ENCODE measurements at regions not wholly inside any gene's neighbourhood (a gene's known extent, or its start where the extent isn't known, plus 50 kb on each side); places are given as distances from the start of the nearest gene placed in this dataset.

DNA sequence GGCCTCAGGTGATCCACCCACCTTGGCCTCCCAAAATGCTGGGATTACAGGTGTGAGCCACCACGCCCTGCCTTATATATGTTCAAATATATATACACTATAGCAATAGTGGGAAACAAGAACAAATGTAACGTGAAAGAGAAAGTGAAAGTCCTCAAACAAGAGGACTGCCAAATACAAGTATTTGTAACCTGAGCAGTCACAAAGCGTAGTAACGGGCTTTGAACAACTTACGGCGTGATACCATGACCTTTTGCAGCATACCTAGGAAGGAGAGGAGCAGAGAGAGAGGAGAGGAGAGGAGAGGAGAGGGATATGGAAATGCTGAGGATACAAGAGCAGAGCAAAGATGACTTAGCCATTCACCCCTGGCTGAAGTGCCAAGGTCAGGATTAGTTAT is 113.8 kb upstream of the RGPD4 start:
- TF ChIP-seq, protein P1, sequence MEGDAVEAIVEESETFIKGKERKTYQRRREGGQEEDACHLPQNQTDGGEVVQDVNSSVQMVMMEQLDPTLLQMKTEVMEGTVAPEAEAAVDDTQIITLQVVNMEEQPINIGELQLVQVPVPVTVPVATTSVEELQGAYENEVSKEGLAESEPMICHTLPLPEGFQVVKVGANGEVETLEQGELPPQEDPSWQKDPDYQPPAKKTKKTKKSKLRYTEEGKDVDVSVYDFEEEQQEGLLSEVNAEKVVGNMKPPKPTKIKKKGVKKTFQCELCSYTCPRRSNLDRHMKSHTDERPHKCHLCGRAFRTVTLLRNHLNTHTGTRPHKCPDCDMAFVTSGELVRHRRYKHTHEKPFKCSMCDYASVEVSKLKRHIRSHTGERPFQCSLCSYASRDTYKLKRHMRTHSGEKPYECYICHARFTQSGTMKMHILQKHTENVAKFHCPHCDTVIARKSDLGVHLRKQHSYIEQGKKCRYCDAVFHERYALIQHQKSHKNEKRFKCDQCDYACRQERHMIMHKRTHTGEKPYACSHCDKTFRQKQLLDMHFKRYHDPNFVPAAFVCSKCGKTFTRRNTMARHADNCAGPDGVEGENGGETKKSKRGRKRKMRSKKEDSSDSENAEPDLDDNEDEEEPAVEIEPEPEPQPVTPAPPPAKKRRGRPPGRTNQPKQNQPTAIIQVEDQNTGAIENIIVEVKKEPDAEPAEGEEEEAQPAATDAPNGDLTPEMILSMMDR (IDR thresholded peaks at IDR 0.05; ENCODE audit: insufficient read depth, low read length) = no peak
- TF ChIP-seq REST (IDR thresholded peaks at IDR 0.05; ENCODE audit: insufficient replicate concordance, low read depth) (no peak), POLR2AphosphoS5 (IDR thresholded peaks at IDR 0.05; ENCODE audit: low read depth) (no peak), GABPA (IDR thresholded peaks at IDR 0.05; ENCODE audit: low read depth) (no peak)

All from HL-60 (cell line).